Chondrocyte (in vitro differentiated cells): ENCODE measurements at regions not wholly inside any gene's neighbourhood (a gene's known extent, or its start where the extent isn't known, plus 50 kb on each side); places are given as distances from the start of the nearest gene placed in this dataset.

ENCODE experiments used
- DNase-seq: peaks from one replicate; pipeline ENCODE4 v3.0.0; 2021; ENCODE audit warnings: mixed read lengths, low spot score
- H3K27ac Mint-ChIP-seq: one replicate; pipeline ENCODE4 v1.8.0; 2021; ENCODE audit warnings: mild to moderate bottlenecking, moderate library complexity, mixed read lengths; ENCODE audit not compliant: unreplicated experiment
- H3K27me3 Mint-ChIP-seq: 2 replicates; pipeline ENCODE4 v1.8.0; 2021; ENCODE audit warnings: low read depth, mixed read lengths
- H3K36me3 Mint-ChIP-seq: 2 replicates; pipeline ENCODE4 v1.8.0; 2021; ENCODE audit warnings: low read depth, mixed read lengths
- H3K4me1 Mint-ChIP-seq: 2 replicates; pipeline ENCODE4 v1.8.0; 2021; ENCODE audit warnings: low read depth, mild to moderate bottlenecking, mixed read lengths
- H3K4me3 Mint-ChIP-seq: one replicate; pipeline ENCODE4 v1.8.0; 2021; ENCODE audit warnings: mild to moderate bottlenecking, moderate library complexity, mixed read lengths; ENCODE audit not compliant: unreplicated experiment
- H3K9me3 Mint-ChIP-seq: 2 replicates; pipeline ENCODE4 v1.8.0; 2021; ENCODE audit warnings: low read depth, mixed read lengths
- CTCF ChIP-seq: fragments of 200-600 bp; sonication (generic); IDR thresholded peaks from 2 replicates; pipeline ENCODE4 v1.5.0; 2021; ENCODE audit warnings: antibody characterized with exemption, mild to moderate bottlenecking, moderate library complexity

- H3K9me3 Mint-ChIP-seq, result no peaks in the 10 kb centered on the region
- H3K4me3 Mint-ChIP-seq, result no peak overlapping the region
- H3K4me1 Mint-ChIP-seq, result no peaks in the 10 kb centered on the region
- no peak overlapping the region for H3K27ac Mint-ChIP-seq
- no peaks in the 10 kb centered on the region for H3K36me3 Mint-ChIP-seq
- no peak for TF ChIP-seq CTCF
- H3K27me3 Mint-ChIP-seq, result peaks cover 4% of the 10 kb centered on the region
- no peak for DNase-seq
These were observed 1257.6 kb downstream of the SLC16A7 start for GRCh38 chr12:60853407-60853806.

DNA sequence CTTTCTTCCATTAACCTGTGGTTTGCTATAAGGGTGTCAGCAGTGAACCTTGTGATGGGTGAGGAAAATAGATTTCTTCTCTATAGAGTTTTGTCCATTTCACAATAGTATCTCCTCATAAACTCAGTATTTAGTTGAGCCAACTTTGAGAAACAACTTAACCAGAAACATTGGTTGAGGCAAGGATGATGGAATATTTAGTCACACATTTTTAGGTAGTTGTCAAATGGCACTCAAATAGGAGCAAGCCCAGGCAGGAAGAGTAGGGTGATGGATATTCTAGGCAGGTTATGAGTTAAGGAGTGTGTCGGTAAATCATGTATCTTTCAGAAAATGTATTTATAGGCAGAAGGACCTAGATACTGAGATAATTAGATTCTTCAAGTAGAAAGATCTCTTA, 1267.6 kb downstream of the SLC16A7 start:
- H3K4me3 Mint-ChIP-seq, result no peak overlapping the region
- H3K27ac Mint-ChIP-seq, result no peak overlapping the region
- no peaks in the 10 kb centered on the region for H3K9me3 Mint-ChIP-seq
- no peaks in the 10 kb centered on the region for H3K36me3 Mint-ChIP-seq
- H3K27me3 Mint-ChIP-seq, result no peaks in the 10 kb centered on the region
- no peak for DNase-seq
- no peaks in the 10 kb centered on the region for H3K4me1 Mint-ChIP-seq
- TF ChIP-seq CTCF, result no peak

- Mint-ChIP-seq H3K9me3 (peaks cover 3% of the 10 kb centered on the region), H3K4me1 (no peaks in the 10 kb centered on the region), H3K4me3 (no peak overlapping the region), H3K36me3 (no peaks in the 10 kb centered on the region), H3K27me3 (no peaks in the 10 kb centered on the region), H3K27ac (no peak overlapping the region)
- DNase-seq, result peak; percentile 59
- no peak for TF ChIP-seq CTCF
These were observed 1276.4 kb downstream of the SLC16A7 start for GRCh38 chr12:60872219-60872618.

- Mint-ChIP-seq H3K27me3 (no peaks in the 10 kb centered on the region), H3K4me1 (no peaks in the 10 kb centered on the region), H3K36me3 (no peaks in the 10 kb centered on the region), H3K9me3 (peaks cover 3% of the 10 kb centered on the region), H3K4me3 (no peak overlapping the region), H3K27ac (no peak overlapping the region)
- TF ChIP-seq CTCF, result no peak
- peak; percentile 64 for DNase-seq
These were observed 1277.3 kb downstream of the SLC16A7 start for GRCh38 chr12:60872850-60873713.

DNA sequence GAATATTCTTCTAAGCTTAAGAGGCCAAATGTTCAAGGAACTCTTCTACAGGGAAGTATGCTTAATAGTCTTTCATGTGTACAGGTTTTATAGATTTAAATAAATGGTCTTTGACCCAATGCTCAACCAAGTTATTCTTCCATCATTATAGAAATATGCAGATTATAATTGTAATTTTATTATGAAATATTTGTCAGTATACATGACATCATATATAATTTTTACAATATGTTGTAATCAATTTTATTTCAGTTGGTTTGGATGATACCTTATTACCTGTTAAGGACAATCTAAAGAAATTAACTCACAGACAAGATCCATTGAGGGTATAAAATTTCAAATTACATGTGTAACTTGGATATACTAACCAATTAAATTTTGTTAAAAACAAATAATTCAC, 1278.3 kb downstream of the SLC16A7 start:
- H3K36me3 Mint-ChIP-seq, result peaks cover 1% of the 10 kb centered on the region
- no peak for DNase-seq
- TF ChIP-seq CTCF, result no peak
- no peaks in the 10 kb centered on the region for H3K27me3 Mint-ChIP-seq
- H3K4me1 Mint-ChIP-seq, result no peaks in the 10 kb centered on the region
- no peak overlapping the region for H3K4me3 Mint-ChIP-seq
- peaks cover 8% of the 10 kb centered on the region for H3K9me3 Mint-ChIP-seq
- H3K27ac Mint-ChIP-seq, result no peak overlapping the region
